Epithelial cell of esophagus (primary cell): ENCODE measurements at regions not wholly inside any gene's neighbourhood (a gene's known extent, or its start where the extent isn't known, plus 50 kb on each side); places are given as distances from the start of the nearest gene placed in this dataset.

Experiments used
- DNase-seq: peaks from one replicate; pipeline ENCODE4 v3.0.0; 2010; ENCODE audit warnings: low read depth
- H3K4me3 ChIP-seq: 2 replicates; pipeline ENCODE4 v1.5.1; 2011; ENCODE audit warnings: mild to moderate bottlenecking, low read length, control low read depth
- TF ChIP-seq, protein P1 (sequence below): IDR thresholded peaks from 2 replicates; pipeline ENCODE4 v1.5.1; 2011; ENCODE audit warnings: low read depth, mild to moderate bottlenecking, low read length, control low read depth, inconsistent platforms; ENCODE audit not compliant: insufficient read depth; ENCODE audit errors: missing control alignments

DNA sequence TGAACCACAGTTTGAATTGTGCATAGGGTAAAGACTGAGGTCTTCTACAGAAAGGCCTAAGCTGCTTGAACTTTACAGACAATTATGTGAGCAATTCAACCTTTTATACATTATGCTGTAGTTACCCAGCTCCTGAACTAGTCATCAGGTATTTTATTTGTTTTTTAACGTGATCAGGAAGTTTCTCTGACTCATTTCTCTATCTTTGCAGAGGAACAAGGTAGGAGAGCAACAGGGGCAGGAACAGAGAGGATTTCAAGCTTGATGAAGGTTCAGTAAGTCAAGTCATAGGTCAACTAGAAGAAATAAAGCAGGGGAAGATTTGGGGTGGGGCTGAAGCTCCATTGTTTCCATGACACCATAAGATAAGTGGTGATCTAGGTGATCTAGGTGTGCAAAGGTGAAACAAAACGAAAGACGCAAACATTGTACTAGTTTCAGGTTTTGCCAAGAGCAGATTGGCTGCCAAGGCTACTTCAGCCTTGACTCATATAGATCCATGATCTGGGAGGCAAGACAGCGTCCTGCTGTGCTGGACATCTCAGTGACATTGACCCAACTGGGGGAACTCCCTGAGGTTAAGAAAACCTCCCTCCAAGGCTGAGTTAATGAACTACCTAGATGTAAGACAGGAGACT is 198.1 kb downstream of the DAD1 start:
- peak; percentile 75 for DNase-seq
- TF ChIP-seq, protein P1, sequence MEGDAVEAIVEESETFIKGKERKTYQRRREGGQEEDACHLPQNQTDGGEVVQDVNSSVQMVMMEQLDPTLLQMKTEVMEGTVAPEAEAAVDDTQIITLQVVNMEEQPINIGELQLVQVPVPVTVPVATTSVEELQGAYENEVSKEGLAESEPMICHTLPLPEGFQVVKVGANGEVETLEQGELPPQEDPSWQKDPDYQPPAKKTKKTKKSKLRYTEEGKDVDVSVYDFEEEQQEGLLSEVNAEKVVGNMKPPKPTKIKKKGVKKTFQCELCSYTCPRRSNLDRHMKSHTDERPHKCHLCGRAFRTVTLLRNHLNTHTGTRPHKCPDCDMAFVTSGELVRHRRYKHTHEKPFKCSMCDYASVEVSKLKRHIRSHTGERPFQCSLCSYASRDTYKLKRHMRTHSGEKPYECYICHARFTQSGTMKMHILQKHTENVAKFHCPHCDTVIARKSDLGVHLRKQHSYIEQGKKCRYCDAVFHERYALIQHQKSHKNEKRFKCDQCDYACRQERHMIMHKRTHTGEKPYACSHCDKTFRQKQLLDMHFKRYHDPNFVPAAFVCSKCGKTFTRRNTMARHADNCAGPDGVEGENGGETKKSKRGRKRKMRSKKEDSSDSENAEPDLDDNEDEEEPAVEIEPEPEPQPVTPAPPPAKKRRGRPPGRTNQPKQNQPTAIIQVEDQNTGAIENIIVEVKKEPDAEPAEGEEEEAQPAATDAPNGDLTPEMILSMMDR, result no peak
- no peak overlapping the region for H3K4me3 ChIP-seq

DNA sequence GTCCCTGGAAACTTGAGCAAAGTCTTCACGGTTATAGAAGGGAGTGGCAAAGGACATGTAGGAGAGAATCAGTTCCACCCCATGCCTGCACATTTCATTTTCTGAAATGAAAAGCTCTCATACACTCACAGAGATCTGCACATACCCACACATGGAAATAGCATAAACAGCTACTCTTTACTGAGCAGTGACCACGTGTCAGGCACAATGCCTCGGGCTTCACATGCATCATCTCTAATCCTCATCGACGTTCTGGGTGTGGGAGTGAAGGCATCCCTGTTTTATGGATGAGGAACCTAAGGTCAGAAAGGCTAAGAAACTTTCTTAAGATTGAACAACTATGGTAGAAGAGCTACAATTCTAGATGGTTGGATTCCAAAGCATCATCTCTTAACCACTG is 198.8 kb downstream of the DAD1 start:
- TF ChIP-seq, protein P1, result no peak
- no peak overlapping the region for H3K4me3 ChIP-seq
- DNase-seq, result peak; percentile 52

DNA sequence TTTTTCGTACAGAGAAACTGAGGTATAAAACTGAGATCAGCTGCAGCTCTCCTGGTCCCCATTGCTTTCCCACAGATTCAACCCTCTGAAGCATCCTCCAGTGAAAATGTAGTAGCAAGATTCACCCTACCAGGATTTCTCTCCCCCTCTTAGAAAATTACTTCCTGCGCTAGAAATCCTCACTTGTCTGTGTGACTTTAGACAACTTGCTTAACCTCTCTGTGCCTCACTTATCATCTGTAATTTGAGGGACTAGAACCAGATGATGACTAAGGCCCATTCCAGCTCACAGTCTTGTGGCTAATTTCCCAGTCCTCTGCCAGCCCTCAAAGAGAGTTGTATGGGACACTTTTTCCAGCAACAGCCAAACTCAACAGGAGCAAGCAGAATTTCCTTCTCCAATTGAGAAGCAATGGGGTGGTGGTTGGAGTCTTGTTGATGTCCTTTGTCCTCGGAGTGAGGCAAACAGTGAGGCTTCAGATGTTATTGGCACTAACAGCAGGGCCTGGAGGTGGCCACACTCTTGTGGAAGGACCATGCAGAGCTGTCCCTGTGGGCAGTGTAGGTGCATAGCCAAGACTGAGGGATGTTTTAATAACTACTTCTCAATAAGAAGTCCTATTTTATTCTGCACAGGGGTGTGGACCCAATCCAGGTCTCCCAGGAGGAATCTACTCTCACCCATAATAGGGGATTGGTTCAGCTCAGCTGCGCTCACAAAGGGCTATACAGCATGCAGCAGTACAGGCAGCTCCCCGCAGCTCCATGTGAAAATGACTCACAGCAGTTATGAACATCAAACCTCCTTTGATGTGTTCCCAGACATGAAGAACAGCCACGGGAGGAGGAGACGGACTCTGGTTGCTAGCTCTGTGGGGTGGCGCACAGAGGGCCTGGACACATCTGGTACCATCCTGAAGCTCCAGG is 200.1 kb downstream of the DAD1 start:
- TF ChIP-seq, protein P1, result no peak
- H3K4me3 ChIP-seq, result no peak overlapping the region
- DNase-seq, result peak; percentile 73

DNA sequence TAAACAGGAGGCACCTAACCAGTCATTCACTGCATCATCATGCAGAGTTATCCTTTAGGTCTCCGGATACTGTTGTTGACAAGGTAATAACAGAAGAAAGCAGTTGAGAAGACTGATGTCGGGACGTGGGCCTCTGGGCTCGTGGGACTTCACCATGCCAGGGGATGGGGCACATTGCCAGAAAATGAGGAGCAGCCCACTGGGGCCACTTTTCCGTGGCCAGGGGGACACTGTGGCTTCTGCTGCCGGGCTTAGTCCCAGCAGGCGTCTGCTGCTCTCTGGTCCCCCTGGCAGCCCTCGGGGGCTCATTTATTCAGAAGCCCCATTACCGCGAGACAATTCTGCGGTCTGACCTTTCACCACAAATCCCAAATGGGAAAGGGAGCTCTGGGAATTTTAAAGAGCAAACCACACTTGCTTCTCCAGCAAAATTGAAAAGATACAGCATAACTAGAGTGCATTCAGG is 201.2 kb downstream of the DAD1 start:
- H3K4me3 ChIP-seq, result no peak overlapping the region
- TF ChIP-seq, protein P1, result no peak
- no peak for DNase-seq

DNA sequence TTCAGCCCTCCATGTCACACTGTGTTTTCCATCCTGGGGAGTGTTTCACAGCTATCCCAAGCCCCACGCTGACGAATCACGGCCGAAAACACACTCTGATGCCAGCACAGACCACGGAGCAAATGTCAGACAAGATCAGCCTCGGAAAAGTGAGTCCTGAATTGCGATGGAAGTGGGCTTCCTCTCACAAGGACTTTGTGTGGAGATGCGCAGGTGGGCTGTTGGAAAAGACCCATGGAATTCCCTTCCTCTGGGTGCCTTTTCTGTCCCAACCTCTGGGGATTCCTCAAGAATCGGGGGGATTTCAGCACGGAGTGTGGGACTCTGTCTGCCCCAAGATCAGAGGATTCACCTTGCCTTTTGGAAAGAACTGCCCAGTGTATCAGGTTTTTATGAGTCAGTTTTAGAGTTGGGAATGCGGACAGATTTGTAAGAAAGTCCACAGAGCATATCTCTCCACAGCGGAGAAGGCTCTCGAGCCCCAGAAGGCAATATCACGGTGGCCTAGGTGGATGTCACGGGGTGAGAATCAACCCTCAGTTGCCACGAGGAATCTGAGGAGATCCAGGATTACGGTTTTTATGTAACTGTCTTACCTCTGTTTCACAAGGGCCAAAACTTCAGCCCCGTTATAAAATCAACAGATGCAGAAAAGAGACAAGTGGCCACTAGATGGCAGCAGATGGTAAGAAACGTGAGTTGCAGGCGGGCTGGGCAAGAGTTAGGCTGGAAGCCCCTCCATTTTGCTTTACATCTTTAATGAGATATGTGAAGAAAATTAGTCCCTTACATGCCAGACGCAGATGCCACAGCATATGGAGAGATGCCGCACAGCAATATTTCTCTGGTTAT is 201.9 kb downstream of the DAD1 start:
- no peak overlapping the region for H3K4me3 ChIP-seq
- DNase-seq, result peak; percentile 71
- TF ChIP-seq, protein P1, result peak; percentile 78

DNA sequence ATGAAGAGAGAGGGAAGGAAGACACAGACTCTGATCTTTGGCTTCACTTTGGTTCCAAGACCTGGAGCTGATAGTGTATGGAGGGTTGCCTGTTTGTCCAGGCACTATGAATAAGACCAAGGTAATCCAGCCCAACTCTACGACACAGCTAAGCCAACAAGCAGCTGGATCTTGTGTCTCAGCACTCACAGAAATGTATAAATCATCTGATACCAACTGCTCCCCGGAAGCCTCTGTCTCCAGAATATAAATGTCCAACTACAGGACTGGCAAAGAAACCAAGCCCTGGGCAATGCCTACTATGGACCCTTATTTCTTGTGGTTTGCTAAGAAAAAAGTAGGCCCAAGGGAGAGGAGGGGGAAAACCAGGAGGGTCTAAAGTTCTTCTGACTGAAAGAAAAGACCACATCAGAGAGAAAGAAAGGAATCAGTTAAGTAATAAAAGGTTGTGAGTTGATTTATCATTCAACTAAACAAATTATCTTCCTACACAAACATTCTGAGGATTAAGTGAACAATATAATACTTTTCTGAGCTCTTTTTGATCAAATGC is 204.0 kb downstream of the DAD1 start:
- DNase-seq, result no peak
- no peak overlapping the region for H3K4me3 ChIP-seq
- TF ChIP-seq, protein P1, result no peak
